ENCODE measurements at regions not wholly inside any gene's neighbourhood (a gene's known extent, or its start where the extent isn't known, plus 50 kb on each side); places are given as distances from the start of the nearest gene placed in this dataset.

DNA sequence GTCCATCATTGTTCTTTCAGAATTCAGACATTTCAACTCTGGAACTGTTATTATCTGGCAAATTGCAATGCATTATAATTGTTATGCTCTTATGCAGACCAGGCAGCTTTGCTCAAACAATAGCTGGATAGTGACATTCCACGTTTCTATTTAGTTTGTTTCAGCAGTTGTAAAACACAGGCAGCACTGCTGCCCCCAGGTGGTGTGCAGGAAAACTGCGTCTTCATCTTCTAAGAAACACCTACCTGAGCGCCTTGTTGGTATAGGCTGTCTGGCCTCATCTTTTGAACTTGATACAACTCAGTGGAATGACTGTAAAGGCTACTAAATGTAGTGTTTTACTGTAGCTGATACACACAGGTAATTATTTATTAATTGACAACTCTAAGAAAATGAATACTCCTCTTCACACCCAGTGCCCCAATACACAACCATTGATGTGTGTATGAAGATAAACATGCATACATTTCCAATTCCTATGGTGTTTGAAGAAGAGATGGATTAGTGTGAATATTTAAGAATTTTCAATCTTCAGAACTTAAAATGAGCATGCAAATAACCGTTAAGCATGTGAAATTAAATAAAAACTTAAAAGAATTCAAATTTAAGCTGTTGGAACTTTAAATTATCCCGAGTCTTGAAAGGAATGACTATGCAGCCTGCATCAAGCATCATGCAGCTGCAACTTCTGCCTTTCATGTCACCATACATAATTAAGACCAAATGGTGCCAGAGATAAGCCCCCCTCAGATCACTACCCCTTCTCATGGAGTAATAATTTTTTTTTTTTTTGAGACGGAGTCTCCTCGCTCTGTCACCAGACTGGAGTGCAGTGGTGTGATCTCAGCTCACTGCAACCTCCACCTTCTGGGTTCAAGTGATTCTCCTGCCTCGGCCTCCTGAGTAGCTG lies 85.6 kb downstream of the CD8B2 start:
- Histone ChIP-seq H3K4me1 (ENCODE audit: control insufficient read depth, insufficient read depth, low read length) (no peaks in the 10 kb centered on the region), H3K27ac (ENCODE audit: insufficient read depth, low read length) (no peak overlapping the region), H4K8ac (ENCODE audit: low read depth in 2 of 2, low read length in 2 of 2) (no peak overlapping the region), H3K27me3 (ENCODE audit: control insufficient read depth, insufficient read depth, low read length) (no peaks in the 10 kb centered on the region), H3K9ac (ENCODE audit: low read depth, low read length) (no peak overlapping the region), H4K20me1 (ENCODE audit: insufficient read depth, low read length) (no peaks in the 10 kb centered on the region), H2AK9ac (replicated peaks; ENCODE audit: low read depth, low read length, poor library complexity) (no peak overlapping the region), H2BK120ac (ENCODE audit: low read depth, low read length) (no peak overlapping the region), H3K14ac (replicated peaks; ENCODE audit: low read depth, low read length) (no peak overlapping the region), H3K79me1 (ENCODE audit: low read depth in 1 of 2, low read length in 2 of 2) (no peaks in the 10 kb centered on the region), H4K91ac (ENCODE audit: insufficient read depth, low read depth, low read length) (no peak overlapping the region), H3K9me3 (ENCODE audit: control insufficient read depth, insufficient read depth, low read length) (no peaks in the 10 kb centered on the region), H3K4me3 (ENCODE audit: insufficient read depth, low read depth, low read length) (no peak overlapping the region), H3K4me2 (ENCODE audit: low read depth, low read length) (no peak overlapping the region), H2BK15ac (ENCODE audit: low read depth, low read length) (no peak overlapping the region), H2BK5ac (ENCODE audit: low read depth, low read length, poor library complexity, severe bottlenecking) (no peak overlapping the region), H3K56ac (ENCODE audit: extremely low read depth, insufficient read depth, low read length) (no peak overlapping the region), H3K23ac (ENCODE audit: low read depth, low read length) (no peak overlapping the region), H3K36me3 (ENCODE audit: control insufficient read depth, insufficient read depth, low read length) (no peaks in the 10 kb centered on the region), H2AFZ (replicated peaks; ENCODE audit: low read length, poor library complexity) (no peak overlapping the region), H3K4ac (ENCODE audit: low read depth, low read length) (no peak overlapping the region), H3K9me1 (ENCODE audit: insufficient read depth, low read length) (no peaks in the 10 kb centered on the region), H2AK5ac (ENCODE audit: low read depth, low read length) (no peak overlapping the region), H3K18ac (ENCODE audit: low read depth, low read length) (no peak overlapping the region), H2BK20ac (ENCODE audit: low read depth, low read length) (no peak overlapping the region), H4K5ac (ENCODE audit: low read depth, low read length) (no peak overlapping the region)
- in situ Hi-C loops (cut with MboI; ENCODE audit: low sequenced_read_pairs) = no loop called here
- ChIA-PET POLR2A (ENCODE audit: unreplicated experiment) (no interaction called here), CTCF (interaction anchor here (0.7 kb wide), 1 partner anchor 25 kb away, joined by 3 read pairs; no protein-coding TSS in a partner anchor)
- intact Hi-C loops (cut with micrococcal nuclease) = no loop called here
- no peak for DNase-seq
- ATAC-seq (ENCODE audit: low read depth) = no peak
- TF ChIP-seq, protein P1, sequence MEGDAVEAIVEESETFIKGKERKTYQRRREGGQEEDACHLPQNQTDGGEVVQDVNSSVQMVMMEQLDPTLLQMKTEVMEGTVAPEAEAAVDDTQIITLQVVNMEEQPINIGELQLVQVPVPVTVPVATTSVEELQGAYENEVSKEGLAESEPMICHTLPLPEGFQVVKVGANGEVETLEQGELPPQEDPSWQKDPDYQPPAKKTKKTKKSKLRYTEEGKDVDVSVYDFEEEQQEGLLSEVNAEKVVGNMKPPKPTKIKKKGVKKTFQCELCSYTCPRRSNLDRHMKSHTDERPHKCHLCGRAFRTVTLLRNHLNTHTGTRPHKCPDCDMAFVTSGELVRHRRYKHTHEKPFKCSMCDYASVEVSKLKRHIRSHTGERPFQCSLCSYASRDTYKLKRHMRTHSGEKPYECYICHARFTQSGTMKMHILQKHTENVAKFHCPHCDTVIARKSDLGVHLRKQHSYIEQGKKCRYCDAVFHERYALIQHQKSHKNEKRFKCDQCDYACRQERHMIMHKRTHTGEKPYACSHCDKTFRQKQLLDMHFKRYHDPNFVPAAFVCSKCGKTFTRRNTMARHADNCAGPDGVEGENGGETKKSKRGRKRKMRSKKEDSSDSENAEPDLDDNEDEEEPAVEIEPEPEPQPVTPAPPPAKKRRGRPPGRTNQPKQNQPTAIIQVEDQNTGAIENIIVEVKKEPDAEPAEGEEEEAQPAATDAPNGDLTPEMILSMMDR (conservative IDR thresholded peaks at IDR 0.05; ENCODE audit: low read depth, low read length) = peak; percentile 27
- no peak for TF ChIP-seq CEBPB (IDR thresholded peaks at IDR 0.05; ENCODE audit: low read depth, low read length)
- 0% methylated on average over 1 of the region's 8 CpGs; no CpG with 5 or more reads in 1 of the 2 experiments for WGBS, 2 experiments (ENCODE audit: extremely low coverage in 2 of 2, insufficient read length in 1 of 2)
- no TSS peak for BruUV-seq (replicated peaks)
- dilution Hi-C loops (cut with HindIII; ENCODE audit: low sequenced_read_pairs, unreplicated experiment) = no loop called here

All from IMR-90 (cell line).